Gastroesophageal sphincter (tissue), 3 donors: ENCODE measurements at regions not wholly inside any gene's neighbourhood (a gene's known extent, or its start where the extent isn't known, plus 50 kb on each side); places are given as distances from the start of the nearest gene placed in this dataset.

Source experiments
- EP300 ChIP-seq: sonication (generic); formaldehyde crosslinking; IDR thresholded peaks from one replicate; pipeline ENCODE4 v1.6.1; 2017; ENCODE audit warnings: antibody characterized with exemption, mild to moderate bottlenecking
- POLR2A ChIP-seq, 2 donors: fragments of 450-650 bp; IDR thresholded peaks; one replicate each; pipeline ENCODE4 v1.6.1; 2017; ENCODE audit warnings: antibody characterized with exemption in 2 of 2, mild to moderate bottlenecking in 2 of 2, moderate library complexity in 1 of 2
- POLR2AphosphoS5 ChIP-seq: sonication (generic); formaldehyde crosslinking; IDR thresholded peaks from one replicate; pipeline ENCODE4 v1.6.1; 2017; ENCODE audit warnings: antibody characterized with exemption
- TF ChIP-seq, protein P1 (sequence below), 4 experiments: fragments of 200-600 bp in 2 of 4; fragments of 450-650 bp in 2 of 4; sonication (generic) in 1 of 4; IDR thresholded peaks; one replicate each; pipeline ENCODE4 v1.5.1; 2017 to 2019; ENCODE audit warnings: antibody characterized with exemption in 4 of 4, mild to moderate bottlenecking in 2 of 4, moderate library complexity in 2 of 4

DNA sequence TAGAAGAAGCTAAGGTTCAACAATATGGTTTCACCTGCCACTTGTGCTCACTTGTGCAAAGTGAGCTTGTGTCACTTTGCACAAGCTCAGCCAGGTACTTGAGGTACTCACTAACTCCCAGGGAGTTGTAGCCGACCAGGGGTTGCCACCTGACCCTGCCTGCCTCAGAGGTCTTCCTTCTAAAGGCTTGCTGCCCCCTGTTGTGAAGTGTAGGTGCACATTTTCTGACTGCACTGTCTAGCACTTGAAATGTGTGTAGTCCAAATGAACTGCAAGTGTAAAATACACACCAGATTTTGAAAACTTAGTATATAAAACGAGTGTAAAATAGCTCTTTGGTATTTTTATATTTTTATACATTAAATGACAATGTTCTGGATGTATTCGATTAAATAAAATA is 230.8 kb downstream of the DLEU7 start:
- TF ChIP-seq, protein P1, sequence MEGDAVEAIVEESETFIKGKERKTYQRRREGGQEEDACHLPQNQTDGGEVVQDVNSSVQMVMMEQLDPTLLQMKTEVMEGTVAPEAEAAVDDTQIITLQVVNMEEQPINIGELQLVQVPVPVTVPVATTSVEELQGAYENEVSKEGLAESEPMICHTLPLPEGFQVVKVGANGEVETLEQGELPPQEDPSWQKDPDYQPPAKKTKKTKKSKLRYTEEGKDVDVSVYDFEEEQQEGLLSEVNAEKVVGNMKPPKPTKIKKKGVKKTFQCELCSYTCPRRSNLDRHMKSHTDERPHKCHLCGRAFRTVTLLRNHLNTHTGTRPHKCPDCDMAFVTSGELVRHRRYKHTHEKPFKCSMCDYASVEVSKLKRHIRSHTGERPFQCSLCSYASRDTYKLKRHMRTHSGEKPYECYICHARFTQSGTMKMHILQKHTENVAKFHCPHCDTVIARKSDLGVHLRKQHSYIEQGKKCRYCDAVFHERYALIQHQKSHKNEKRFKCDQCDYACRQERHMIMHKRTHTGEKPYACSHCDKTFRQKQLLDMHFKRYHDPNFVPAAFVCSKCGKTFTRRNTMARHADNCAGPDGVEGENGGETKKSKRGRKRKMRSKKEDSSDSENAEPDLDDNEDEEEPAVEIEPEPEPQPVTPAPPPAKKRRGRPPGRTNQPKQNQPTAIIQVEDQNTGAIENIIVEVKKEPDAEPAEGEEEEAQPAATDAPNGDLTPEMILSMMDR (IDR thresholded peaks at IDR 0.05), result no peak
- TF ChIP-seq EP300, result no peak
- TF ChIP-seq POLR2A (IDR thresholded peaks at IDR 0.05), result no peak
- TF ChIP-seq POLR2AphosphoS5, result no peak
